Body of pancreas (tissue), 4 donors: ENCODE measurements at regions not wholly inside any gene's neighbourhood (a gene's known extent, or its start where the extent isn't known, plus 50 kb on each side); places are given as distances from the start of the nearest gene placed in this dataset.

Source experiments
- POLR2A ChIP-seq, 3 donors: fragments of 450-650 bp; IDR thresholded peaks; one replicate each; pipeline ENCODE4 v1.6.1; 2016; ENCODE audit warnings: antibody characterized with exemption in 3 of 3, mild to moderate bottlenecking in 2 of 3
- TF ChIP-seq, protein P1 (sequence below), 7 experiments: fragments of 450-650 bp in 4 of 7; fragments of 200-600 bp in 3 of 7; sonication (generic) in 3 of 7; IDR thresholded peaks; one replicate each; pipeline ENCODE4 v1.5.1; 2016 to 2019; ENCODE audit warnings: antibody characterized with exemption in 7 of 7

- TF ChIP-seq, protein P1, sequence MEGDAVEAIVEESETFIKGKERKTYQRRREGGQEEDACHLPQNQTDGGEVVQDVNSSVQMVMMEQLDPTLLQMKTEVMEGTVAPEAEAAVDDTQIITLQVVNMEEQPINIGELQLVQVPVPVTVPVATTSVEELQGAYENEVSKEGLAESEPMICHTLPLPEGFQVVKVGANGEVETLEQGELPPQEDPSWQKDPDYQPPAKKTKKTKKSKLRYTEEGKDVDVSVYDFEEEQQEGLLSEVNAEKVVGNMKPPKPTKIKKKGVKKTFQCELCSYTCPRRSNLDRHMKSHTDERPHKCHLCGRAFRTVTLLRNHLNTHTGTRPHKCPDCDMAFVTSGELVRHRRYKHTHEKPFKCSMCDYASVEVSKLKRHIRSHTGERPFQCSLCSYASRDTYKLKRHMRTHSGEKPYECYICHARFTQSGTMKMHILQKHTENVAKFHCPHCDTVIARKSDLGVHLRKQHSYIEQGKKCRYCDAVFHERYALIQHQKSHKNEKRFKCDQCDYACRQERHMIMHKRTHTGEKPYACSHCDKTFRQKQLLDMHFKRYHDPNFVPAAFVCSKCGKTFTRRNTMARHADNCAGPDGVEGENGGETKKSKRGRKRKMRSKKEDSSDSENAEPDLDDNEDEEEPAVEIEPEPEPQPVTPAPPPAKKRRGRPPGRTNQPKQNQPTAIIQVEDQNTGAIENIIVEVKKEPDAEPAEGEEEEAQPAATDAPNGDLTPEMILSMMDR (IDR thresholded peaks at IDR 0.05), result no peak
- TF ChIP-seq POLR2A (IDR thresholded peaks at IDR 0.05), result no peak
Measured at GRCh38 chr20:17882834-17883591, 85.6 kb downstream of the SNX5 start.
